Mesothelial cell of epicardium (in vitro differentiated cells): ENCODE measurements at regions not wholly inside any gene's neighbourhood (a gene's known extent, or its start where the extent isn't known, plus 50 kb on each side); places are given as distances from the start of the nearest gene placed in this dataset.

Experiments
- DNase-seq, 2 experiments: peaks; one replicate each; pipeline ENCODE4 v3.0.0; 2021; ENCODE audit warnings: low spot score in 2 of 2; ENCODE audit not compliant: unreplicated experiment in 2 of 2
- H3K27ac Mint-ChIP-seq: 2 replicates; pipeline ENCODE4 v1.8.0; 2021; ENCODE audit warnings: mixed read lengths
- H3K27me3 Mint-ChIP-seq: 2 replicates; pipeline ENCODE4 v1.8.0; 2021; ENCODE audit warnings: low read depth, mixed read lengths
- H3K36me3 Mint-ChIP-seq: 2 replicates; pipeline ENCODE4 v1.8.0; 2021; ENCODE audit warnings: mixed read lengths
- H3K4me1 Mint-ChIP-seq: 2 replicates; pipeline ENCODE4 v1.8.0; 2021; ENCODE audit warnings: mixed read lengths
- H3K4me3 Mint-ChIP-seq: 2 replicates; pipeline ENCODE4 v1.8.0; 2021; ENCODE audit warnings: mild to moderate bottlenecking, moderate library complexity, mixed read lengths
- H3K9me3 Mint-ChIP-seq: 2 replicates; pipeline ENCODE4 v1.8.0; 2021; ENCODE audit warnings: mixed read lengths
- TF ChIP-seq, protein P1 (sequence below): fragments of 200-600 bp; sonication (generic); IDR thresholded peaks from one replicate; pipeline ENCODE4 v1.5.0; 2021; ENCODE audit warnings: antibody characterized with exemption; ENCODE audit not compliant: unreplicated experiment

DNA sequence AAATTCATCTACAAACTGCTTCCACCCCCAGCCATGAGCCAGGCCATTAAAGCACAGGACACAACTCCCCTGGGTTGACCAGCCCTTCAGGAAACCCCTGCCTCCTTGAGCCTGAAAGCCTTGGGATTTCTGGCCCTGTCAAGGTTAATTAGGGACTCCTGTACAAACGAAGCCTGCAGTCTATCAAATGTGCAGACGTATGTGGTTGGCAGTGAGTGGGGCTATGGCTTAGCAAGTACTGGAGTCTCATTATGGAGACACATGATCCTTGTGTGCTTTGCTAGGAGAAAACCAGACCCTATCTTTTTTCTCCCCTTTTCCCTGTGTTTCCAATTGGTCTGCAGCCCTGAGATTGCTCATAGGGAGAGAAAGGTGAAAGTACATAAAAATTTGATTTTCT is 588.3 kb upstream of the USP24 start:
- no peak for DNase-seq
- TF ChIP-seq, protein P1, sequence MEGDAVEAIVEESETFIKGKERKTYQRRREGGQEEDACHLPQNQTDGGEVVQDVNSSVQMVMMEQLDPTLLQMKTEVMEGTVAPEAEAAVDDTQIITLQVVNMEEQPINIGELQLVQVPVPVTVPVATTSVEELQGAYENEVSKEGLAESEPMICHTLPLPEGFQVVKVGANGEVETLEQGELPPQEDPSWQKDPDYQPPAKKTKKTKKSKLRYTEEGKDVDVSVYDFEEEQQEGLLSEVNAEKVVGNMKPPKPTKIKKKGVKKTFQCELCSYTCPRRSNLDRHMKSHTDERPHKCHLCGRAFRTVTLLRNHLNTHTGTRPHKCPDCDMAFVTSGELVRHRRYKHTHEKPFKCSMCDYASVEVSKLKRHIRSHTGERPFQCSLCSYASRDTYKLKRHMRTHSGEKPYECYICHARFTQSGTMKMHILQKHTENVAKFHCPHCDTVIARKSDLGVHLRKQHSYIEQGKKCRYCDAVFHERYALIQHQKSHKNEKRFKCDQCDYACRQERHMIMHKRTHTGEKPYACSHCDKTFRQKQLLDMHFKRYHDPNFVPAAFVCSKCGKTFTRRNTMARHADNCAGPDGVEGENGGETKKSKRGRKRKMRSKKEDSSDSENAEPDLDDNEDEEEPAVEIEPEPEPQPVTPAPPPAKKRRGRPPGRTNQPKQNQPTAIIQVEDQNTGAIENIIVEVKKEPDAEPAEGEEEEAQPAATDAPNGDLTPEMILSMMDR, result no peak
- Mint-ChIP-seq H3K4me3 (no peak overlapping the region), H3K4me1 (peaks cover 4% of the 10 kb centered on the region), H3K9me3 (peaks cover 29% of the 10 kb centered on the region), H3K27me3 (no peaks in the 10 kb centered on the region), H3K36me3 (peaks cover 9% of the 10 kb centered on the region), H3K27ac (no peak overlapping the region)

GRCh38 chr1:55801481-55801880 is 586.3 kb upstream of the USP24 start:
- Mint-ChIP-seq H3K27ac (no peak overlapping the region), H3K9me3 (peaks cover 38% of the 10 kb centered on the region), H3K4me3 (no peak overlapping the region), H3K4me1 (peaks cover 4% of the 10 kb centered on the region), H3K27me3 (no peaks in the 10 kb centered on the region), H3K36me3 (peaks cover 3% of the 10 kb centered on the region)
- TF ChIP-seq, protein P1, result no peak
- DNase-seq, result no peak

DNA sequence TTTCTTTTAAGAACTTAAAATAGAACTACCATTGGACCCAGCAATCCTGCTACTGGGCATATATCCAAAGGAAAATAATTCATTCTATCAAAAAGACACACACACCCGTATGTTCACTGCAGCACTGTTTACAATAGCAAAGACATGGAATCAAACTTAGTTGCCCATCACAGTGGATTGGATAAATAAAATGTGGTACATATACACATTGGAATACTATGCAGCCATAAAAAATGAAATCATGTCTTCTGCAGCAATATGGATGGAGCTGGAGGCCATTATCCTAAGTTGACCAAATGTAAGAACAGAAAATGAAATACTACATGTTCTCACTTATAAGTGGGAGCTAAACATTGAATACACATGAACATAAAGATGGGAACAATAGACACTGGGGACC is 585.3 kb upstream of the USP24 start:
- Mint-ChIP-seq H3K27me3 (no peaks in the 10 kb centered on the region), H3K9me3 (peaks cover 39% of the 10 kb centered on the region), H3K27ac (no peak overlapping the region), H3K4me3 (no peak overlapping the region), H3K36me3 (peaks cover 3% of the 10 kb centered on the region), H3K4me1 (peaks cover 4% of the 10 kb centered on the region)
- TF ChIP-seq, protein P1, result no peak
- DNase-seq, result no peak

DNA sequence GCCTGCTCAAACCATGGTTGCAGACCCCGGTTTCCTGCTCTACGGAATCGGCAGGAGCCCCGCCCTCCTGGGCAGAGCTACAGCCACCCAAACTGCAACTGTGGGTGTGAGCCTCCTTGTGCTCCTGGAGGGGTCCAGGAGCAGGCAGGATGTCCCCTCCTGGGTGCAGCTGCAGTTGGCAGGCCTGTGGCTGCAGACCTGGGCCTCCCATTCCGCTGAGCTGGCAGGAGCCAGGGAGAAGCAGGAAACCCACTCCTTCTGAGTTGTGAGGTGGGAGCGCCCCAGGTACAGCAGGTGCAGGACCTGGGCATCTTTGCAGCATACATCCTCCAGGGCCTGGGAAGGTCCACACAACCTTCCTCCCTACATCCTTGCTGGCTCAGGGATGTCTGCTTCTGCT is 578.7 kb upstream of the USP24 start:
- H3K27me3 Mint-ChIP-seq, result no peaks in the 10 kb centered on the region
- peaks cover 60% of the 10 kb centered on the region for H3K9me3 Mint-ChIP-seq
- no peak for DNase-seq
- H3K4me3 Mint-ChIP-seq, result no peak overlapping the region
- peaks cover 3% of the 10 kb centered on the region for H3K36me3 Mint-ChIP-seq
- TF ChIP-seq, protein P1, result no peak
- no peak overlapping the region for H3K27ac Mint-ChIP-seq
- no peaks in the 10 kb centered on the region for H3K4me1 Mint-ChIP-seq

DNA sequence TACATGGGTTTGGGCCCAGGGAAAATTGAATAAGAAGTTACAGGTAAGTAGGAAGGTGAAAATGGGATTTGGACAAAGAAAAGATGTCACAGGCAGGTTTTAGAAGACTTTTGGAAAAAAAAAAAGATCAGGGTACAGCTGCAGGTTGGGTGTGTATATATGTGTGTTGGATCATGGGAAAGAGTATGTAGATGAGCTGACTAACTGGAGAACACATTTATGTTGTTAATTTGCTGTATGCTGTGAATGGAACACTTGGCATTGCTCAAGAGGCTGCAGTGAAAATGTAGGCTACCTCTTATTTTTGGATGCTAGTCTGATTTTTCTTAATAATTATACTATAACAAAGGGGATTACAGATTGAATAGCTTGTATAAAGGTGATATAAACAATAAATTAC is 577.7 kb upstream of the USP24 start:
- DNase-seq, result no peak
- no peaks in the 10 kb centered on the region for H3K36me3 Mint-ChIP-seq
- TF ChIP-seq, protein P1, result no peak
- no peak overlapping the region for H3K4me3 Mint-ChIP-seq
- no peak overlapping the region for H3K27ac Mint-ChIP-seq
- peaks cover 54% of the 10 kb centered on the region for H3K9me3 Mint-ChIP-seq
- no peaks in the 10 kb centered on the region for H3K4me1 Mint-ChIP-seq
- H3K27me3 Mint-ChIP-seq, result no peaks in the 10 kb centered on the region

DNA sequence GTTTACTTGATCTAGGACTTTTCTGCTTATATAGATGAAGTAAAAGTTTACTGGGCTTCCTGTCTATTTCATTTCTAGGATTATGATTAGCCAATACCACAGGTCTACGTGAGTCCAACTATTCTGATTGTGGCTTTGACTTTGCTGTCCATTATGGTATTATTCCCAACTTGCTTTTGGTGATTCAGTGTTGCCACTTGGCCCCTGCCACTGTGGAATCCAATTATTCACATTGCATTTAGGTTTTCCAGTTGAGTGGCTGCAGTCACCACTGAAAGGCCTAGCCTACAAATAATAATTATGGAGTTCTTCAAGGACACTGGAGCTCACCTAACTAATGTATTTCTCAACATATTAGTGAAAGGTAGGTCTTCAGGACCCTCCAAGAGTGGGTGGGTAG is 574.3 kb upstream of the USP24 start:
- TF ChIP-seq, protein P1, result no peak
- no peaks in the 10 kb centered on the region for H3K27me3 Mint-ChIP-seq
- H3K4me3 Mint-ChIP-seq, result no peak overlapping the region
- H3K36me3 Mint-ChIP-seq, result no peaks in the 10 kb centered on the region
- peaks cover 4% of the 10 kb centered on the region for H3K4me1 Mint-ChIP-seq
- H3K9me3 Mint-ChIP-seq, result peaks cover 33% of the 10 kb centered on the region
- no peak overlapping the region for H3K27ac Mint-ChIP-seq
- no peak for DNase-seq
